ENCODE measurements at regions not wholly inside any gene's neighbourhood (a gene's known extent, or its start where the extent isn't known, plus 50 kb on each side); places are given as distances from the start of the nearest gene placed in this dataset.
"Not testable (repeated sequence)": the region's sequence is repeated elsewhere in the genome, so short reads cannot be mapped to it uniquely, and the experiment has no call there.

- DNase-seq (ENCODE audit: low spot score), result no peak
These were observed 791.3 kb downstream of the RAB28 start for GRCh38 chr4:12692815-12693214.

- no peak for DNase-seq (ENCODE audit: low spot score)
These were observed 793.0 kb downstream of the RAB28 start for GRCh38 chr4:12691168-12691567.

- DNase-seq (ENCODE audit: low spot score), result no peak
These were observed 794.7 kb downstream of the RAB28 start for GRCh38 chr4:12689457-12689856.

- peak; percentile 9 for DNase-seq (ENCODE audit: low spot score)
These were observed 804.9 kb downstream of the RAB28 start for GRCh38 chr4:12679217-12679616.

GRCh38 chr4:12674184-12674583 is 810.0 kb downstream of the RAB28 start:
- no peak for DNase-seq (ENCODE audit: low spot score)

GRCh38 chr4:12672303-12672702 is 811.8 kb downstream of the RAB28 start:
- no peak for DNase-seq (ENCODE audit: low spot score)

- DNase-seq (ENCODE audit: low spot score), result no peak
These were observed 826.0 kb downstream of the RAB28 start for GRCh38 chr4:12658146-12658545.

- no peak for DNase-seq (ENCODE audit: low spot score)
These were observed 832.3 kb downstream of the RAB28 start for GRCh38 chr4:12651876-12652275.

GRCh38 chr4:12645732-12646131 is 838.4 kb downstream of the RAB28 start:
- no peak for DNase-seq (ENCODE audit: low spot score)

GRCh38 chr4:12644261-12644660 is 839.9 kb downstream of the RAB28 start:
- DNase-seq (ENCODE audit: low spot score), result no peak

GRCh38 chr4:12636191-12636590 is 847.9 kb downstream of the RAB28 start:
- no peak for DNase-seq (ENCODE audit: low spot score)

GRCh38 chr4:12635629-12636028 is 848.5 kb downstream of the RAB28 start:
- DNase-seq (ENCODE audit: low spot score), result peak; percentile 13

GRCh38 chr4:12633053-12633651 is 851.0 kb downstream of the RAB28 start:
- DNase-seq (ENCODE audit: low spot score), result peak; percentile 78

- no peak for DNase-seq (ENCODE audit: low spot score)
These were observed 868.3 kb downstream of the RAB28 start for GRCh38 chr4:12615822-12616221.

GRCh38 chr4:12612876-12613275 is 871.3 kb downstream of the RAB28 start:
- DNase-seq (ENCODE audit: low spot score), result no peak

GRCh38 chr4:12609212-12609875 is 874.8 kb downstream of the RAB28 start:
- DNase-seq (ENCODE audit: low spot score), result not testable (repeated sequence)

- peak; percentile 4 for DNase-seq (ENCODE audit: low spot score)
These were observed 888.2 kb downstream of the RAB28 start for GRCh38 chr4:12595986-12596385.

- DNase-seq (ENCODE audit: low spot score), result no peak
These were observed 888.7 kb downstream of the RAB28 start for GRCh38 chr4:12595489-12595888.

- DNase-seq (ENCODE audit: low spot score), result no peak
These were observed 895.6 kb downstream of the RAB28 start for GRCh38 chr4:12588582-12588981.

GRCh38 chr4:12586242-12587006 is 897.7 kb downstream of the RAB28 start:
- DNase-seq (ENCODE audit: low spot score), result no peak

GRCh38 chr4:12584116-12584875 is 899.8 kb downstream of the RAB28 start:
- DNase-seq (ENCODE audit: low spot score), result no peak

- no peak for DNase-seq (ENCODE audit: low spot score)
These were observed 900.9 kb downstream of the RAB28 start for GRCh38 chr4:12583275-12583674.

GRCh38 chr4:12580787-12581186 is 903.4 kb downstream of the RAB28 start:
- no peak for DNase-seq (ENCODE audit: low spot score)
